ENCODE measurements at regions not wholly inside any gene's neighbourhood (a gene's known extent, or its start where the extent isn't known, plus 50 kb on each side); places are given as distances from the start of the nearest gene placed in this dataset.

DNA sequence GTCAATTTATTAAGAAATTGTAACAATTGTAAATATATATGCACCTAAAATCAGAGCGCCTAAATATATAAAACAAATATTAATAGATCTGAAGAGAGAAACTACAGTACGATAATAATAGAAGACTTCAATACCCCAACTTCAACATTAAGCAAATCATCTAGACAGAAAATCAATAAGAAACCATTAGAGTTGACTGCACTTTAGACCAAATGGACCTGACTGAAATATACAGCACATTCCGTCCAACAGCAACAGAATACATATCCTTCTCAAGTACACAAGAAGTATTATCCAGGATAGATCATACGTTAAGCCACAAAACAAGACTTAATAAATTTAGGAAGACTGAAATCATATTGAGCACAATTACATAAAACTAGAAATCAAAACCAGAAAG lies 208.7 kb downstream of the MED10 start:
- DNase-seq, result no peak

DNA sequence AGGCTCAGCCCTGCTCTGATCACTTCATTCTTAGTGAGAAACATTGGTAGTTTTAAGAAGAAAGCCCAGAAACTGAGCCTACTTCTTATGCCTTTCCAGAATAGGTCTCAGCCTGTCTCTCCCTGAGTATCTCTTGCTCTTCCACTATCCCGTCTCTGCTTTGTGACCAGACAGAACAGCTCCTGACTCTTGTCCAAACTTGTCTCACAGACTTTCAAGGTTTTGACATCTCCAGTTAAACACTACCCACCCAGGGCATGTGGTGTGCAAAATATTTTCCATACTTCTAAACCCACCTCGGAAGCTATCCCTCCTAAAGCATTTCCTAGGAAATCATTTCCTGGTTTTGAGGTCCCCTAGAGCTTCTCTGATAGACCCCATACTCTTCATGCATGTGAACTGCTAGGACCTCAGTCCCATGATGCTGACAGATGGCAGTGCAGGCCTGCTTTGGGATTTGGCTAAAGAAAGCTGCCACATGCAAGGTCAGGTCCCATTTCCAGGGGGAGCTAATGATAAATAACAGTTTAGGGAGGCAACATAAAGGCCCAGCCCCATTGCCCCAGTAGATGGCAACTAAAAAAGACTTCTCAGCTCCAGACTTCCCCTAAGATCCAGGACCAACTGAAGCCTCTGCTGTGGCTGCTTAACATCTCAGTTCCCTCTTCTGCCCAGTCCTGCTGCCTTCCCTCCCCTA lies 211.5 kb downstream of the MED10 start:
- no peak for DNase-seq

DNA sequence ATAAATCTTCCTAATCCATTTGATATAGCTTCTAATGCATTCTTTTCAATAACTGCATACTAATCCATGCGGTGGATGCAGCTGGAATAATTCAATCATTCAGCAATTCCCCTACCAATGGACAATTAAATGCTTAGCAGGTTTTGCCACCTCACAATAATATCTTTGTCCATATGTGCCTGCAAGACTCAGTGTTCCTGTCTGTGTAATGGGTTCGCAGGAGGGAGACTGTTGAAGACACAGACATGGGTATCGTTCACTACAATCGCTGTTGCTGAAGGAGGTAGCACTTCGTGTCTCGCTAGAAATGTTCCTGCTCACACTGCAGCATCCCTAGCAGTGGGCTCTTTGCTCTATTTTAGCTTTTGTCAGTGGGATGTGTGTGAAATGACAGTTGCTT lies 214.4 kb downstream of the MED10 start:
- no peak for DNase-seq

DNA sequence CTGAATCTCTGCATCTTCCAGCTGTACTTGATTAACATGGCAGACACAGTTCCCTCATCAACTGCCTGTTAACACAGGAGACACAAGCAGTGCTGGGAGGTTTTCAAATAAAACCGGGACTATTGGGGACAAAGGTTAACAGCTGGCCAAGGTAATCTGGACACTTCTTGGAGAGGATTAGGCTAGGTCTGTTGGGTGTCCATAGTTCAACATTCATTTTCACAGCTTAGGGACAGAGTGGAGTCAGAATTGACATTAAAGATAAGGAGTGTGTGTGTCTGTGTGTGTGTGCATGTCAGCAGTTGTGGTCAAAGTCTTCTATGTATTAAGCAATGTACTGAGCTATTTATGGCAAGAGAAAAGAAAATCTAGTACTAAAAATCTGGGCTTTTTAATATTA lies 216.2 kb downstream of the MED10 start:
- DNase-seq, result no peak

DNA sequence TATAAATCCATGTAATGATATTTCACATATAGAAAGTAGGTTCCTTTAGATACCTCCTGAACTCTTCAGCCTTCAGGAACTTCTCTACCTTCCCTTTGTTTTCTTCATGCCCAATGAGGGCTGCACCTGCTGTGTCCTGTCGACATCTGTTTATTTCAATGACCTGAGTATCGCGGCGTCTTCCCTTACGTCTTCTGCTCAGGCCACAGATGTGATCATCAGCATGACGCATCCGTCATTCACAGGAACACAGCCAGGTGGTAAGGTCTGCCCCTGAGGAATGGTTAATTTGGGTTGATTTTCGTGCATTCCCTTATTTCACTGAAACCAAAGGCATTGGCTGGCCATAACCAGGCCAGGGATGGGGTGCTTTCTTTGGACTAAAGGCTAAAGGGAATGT lies 217.1 kb downstream of the MED10 start:
- DNase-seq, result no peak

DNA sequence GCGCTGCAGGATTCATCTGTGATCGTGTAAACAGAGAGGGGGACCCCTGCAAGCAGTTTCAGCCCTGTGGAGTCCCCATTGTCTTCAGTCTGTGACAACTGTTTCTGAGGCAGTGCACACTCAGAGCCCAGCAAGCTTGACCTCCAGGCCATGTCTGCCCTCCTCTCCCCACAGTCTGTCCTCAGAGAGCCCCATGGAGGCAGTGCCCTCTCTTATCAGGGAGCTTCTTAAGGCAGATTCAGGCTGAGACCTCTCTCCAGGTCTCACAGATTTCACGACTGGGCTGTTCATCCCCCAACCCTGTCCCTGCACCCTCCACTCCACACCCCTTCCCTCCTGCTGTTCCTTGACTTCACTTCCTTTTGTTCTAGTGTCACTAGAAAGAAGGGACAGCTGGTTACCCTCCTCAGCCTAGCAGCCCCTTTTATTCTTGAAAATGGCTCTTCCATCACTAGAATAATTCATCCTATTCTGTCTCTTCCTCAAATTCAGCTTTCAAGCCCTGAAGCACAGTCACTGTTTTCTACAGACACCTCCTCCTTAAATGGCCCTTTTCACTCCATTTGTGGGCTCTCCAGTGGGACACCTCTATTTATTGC lies 218.4 kb downstream of the MED10 start:
- no peak for DNase-seq

DNA sequence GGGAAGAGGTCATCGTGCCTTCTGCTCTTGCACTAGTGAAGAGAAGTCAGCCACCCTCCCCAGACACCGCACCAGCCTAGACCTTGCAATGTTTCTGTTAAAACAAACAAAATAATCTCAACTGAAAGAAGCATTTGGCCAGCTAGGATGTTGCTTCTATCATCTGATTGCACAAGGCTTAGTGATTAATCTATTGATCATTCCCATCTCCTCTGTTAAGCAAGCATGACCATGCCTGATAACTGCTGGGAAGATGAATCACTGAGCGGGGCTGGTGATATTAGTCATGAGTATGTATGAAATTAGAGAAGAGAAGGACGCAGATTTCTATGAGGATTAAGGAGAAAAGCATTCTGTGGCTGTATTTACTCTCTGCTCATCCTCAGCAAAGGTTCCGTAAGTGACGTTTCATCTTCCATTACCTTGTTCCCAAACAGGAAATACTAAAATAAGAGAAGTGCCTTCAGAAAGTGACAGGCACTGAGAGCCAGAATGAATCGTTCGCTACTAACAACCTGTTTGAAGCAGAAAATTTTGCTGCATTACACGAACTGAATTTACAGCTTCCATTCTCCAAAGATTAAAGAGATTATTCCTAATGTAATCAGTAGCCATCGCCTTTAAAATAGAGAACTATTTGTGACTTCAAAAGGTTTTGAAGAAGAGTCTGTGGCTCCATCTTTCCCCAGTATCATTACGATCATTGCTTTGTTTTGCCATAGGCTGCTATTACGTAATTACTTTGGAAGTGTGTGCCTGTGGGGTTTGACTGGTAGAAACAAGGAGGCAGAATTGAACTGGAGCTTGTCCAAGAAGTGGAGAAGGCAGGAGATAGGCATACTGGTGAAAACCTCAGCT lies 219.1 kb downstream of the MED10 start:
- DNase-seq, result no peak

DNA sequence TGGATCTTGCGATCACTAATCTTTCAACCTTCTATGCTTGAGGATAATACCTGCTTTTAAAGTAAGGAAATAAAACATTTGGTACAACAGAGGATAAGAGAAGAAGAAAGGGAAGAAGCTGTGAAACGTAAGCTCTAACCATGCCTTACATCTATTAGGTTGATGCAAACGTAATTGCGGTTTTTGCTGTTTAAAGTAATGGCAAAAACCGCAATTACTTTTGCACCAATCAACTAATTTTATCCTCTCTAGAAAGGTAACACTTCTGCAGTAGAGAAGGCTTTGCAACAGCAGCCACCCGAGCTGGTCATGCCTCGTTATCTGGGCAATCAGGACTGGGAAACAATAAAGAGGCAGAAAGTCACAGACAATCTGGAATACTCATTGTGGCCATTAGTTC lies 224.1 kb downstream of the MED10 start:
- DNase-seq, result no peak

DNA sequence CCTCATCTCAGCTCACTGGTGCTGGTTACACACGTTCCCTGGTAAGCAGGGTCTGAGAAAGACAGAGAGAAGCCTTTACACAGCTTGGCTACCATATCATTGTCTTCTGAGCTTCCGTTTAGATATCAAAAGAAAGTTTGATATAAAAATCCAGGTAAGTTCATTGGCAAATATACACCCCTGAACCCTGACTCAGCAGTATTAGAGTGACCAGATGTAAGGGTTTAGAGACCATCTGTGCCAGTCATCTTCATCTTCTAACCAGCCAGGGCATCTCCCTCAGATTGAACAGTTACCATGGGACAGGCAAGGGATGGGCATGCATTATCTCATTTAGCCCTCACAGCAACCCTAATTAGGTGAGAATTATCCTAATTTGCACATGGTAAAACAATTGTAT lies 232.1 kb downstream of the MED10 start:
- no peak for DNase-seq

DNA sequence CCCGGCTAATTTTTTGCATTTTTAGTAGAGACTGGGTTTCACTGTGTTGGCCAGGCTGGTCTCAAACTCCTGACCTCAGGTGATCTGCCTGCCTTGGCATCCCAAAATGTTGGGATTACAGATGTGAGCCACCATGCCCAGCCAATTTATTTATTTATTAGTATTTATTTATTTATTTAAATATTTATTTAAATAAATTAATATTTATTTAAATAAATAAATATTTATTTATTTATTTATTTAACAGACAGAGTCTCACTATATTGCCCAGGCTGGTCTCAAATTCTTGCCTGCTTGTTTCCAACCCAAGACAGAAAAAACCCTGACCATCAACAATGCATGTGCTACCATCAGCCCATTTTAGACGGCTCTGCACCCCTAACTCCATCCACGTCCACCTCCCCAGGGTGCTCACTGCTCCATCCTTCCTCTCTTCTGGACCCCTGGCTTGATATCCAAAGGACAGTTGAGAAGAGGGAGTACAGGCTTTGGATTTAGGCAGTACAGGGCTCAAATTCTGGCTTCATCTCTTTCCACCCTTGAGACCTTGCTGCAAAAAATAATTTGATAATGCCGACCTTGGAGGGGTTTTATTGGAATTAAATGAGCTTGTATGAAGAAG lies 232.6 kb downstream of the MED10 start:
- DNase-seq, result no peak

DNA sequence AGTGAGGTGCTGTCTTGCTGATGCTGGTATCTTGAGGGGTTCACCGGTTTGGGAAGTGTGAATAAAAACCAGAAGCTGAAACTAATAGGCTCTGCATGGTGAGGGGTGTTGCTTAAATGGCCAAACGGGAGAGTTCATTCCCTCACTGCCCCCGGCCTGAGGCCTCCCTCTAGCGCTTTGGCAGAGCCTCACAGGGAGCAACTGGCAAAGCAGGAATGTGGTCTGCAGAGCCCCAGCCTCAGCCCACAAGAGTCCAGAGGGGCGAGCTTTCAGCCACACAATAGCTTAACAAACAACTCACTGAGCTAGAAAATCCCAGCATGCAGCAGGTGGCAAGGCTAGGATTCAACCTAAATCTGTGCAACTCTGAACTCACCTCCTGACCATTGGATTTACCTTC lies 234.8 kb downstream of the MED10 start:
- no peak for DNase-seq

DNA sequence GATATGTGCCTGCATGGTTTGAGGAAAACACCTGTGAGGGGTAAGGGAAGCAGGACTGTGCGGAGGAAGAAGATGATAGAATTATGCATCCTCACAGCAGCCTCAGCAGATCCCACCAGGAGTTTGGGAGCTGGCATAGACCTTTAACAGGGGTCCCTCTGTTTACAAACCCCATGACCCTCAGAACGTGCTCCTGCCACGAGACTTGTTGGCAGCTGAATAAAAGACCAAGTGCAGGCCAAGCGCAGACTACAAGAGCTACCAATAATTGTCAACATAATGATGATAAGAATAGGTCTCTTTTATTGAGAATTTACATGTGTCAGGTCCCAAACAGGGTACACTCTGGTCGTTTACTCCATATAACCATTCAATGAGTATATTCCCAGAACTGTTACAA lies 236.0 kb downstream of the MED10 start:
- DNase-seq, result no peak

DNA sequence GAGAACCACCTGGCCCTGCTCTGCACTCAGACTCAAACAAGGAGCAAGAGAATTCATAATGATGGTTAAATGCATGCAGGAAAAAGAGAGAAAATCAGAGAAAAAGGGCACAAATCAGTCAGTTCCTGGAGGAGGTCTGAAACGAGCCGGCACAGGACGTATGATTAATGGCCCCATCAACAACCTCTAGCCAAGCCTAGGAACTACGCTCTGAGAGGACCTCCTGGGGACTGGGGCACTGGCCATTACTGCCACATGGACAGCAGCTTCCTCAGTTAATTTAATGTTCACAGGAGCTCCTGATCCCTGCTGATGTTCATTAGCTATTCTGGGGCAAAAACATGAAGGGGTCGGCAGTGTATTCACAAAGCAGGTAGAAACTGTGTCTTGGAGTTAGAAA lies 238.1 kb downstream of the MED10 start:
- no peak for DNase-seq

DNA sequence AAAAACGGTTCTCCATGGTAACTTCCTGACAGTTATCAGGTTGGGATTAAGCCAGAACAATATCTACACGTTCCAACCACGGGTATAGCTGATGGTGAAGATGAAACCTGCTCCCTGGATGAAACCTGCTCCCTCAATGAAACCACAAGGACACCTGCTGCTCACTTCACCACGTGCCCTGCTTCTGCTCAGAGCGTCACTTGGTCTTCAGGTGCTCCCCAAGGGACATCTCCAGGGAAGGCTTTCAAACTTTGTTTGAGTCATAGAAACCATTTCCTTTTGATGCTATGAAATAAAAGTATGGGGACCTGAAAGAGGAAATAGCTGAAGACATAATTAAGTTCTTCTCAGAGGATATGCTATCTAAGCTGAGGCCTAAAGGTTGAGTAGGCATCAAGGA lies 242.4 kb downstream of the MED10 start:
- no peak for DNase-seq

DNA sequence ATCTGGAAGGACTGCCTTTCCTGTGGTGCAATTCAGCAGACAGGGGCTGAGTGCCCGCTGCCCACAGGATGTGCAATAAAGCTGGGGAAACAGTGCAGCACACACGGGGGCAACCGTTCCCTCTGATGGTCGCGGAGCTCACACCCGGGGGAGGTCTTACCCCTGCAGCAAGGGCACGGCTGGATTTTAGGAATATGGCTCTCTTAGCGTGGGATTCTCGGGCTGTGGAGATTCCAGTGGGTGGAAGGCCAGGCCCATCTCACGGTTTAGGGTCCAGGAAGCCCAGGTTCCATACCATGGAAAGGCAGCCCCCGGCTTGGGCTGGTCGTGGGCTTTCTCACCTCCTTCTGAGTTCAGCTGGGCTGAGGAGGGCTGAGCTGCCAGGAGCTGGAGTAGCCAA lies 244.1 kb downstream of the MED10 start:
- DNase-seq, result no peak

DNA sequence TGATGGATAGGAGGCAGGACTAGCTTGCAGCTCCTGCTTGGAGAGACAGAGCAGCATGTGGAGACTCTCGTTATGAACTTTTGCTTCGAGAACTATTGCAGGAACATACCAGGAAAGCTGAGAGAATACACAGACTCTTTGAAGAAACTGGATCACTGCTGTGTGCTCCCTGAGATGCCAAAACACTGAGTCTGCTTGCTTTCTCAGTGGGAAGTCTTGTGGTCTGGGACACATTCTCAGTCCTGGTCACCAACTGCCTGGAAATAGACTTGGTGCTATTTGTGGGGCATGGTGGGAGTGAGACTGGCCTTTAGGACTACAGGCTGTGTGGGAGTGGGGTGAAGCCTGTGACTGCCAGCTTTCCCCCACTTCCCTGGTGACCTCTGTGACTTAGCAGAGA lies 252.6 kb downstream of the MED10 start:
- no peak for DNase-seq

DNA sequence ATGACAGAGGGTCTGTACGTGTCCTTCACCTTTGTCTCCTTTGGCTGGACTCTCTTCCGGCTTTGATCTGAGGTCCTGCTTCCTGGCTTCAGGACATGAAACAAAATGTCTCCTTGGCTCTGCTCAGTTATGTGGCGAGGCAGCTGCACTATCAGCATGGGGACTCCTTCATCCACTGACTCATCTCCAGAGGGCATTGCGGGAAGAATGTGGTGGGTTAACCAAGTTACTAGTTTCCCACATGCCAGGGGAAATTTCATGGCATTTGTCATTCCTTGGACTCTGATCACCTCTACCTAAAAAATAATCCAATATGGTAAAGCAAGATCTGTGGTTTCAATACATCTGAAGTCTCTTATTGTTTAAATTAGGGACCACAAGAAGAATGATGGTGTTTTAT lies 259.7 kb downstream of the MED10 start:
- no peak for DNase-seq

DNA sequence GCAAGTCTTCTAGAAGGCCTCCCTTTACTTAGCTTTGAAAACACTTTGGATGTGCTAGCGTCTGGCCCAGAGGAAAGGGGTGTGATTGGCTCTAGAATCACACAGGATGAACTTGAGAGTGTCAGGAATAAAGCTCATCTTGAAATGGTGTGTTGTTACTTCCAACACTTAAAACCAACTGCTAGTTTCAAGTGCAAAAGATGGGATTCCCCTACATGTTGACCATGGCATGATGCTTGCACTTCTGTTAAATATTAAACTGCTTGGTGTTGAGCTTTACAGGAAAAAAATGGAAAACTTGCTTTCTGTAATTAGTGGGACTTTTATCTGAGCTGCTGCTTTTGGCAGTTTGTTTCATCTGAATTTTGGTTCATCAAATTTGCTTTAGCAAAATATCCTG lies 261.1 kb downstream of the MED10 start:
- no peak for DNase-seq

DNA sequence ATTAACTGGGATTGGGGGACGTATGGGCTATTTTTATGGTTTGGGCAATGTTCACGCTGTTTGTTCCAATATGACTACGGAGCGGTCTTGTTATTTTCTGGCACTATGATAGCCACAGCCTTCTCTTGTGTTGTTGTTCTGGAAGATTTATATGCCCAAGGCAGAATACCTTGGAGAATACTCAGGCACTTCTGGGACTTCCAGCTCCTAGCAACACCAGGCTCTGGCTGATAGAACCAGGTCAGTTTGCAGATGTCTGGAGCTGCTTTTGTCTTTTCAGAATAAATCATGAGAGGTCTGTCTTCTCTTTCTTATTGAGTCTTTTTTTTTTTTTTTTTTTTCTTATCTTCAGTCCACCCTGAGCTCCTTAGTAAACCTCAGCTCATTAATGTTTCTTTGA lies 262.5 kb downstream of the MED10 start:
- DNase-seq, result no peak

DNA sequence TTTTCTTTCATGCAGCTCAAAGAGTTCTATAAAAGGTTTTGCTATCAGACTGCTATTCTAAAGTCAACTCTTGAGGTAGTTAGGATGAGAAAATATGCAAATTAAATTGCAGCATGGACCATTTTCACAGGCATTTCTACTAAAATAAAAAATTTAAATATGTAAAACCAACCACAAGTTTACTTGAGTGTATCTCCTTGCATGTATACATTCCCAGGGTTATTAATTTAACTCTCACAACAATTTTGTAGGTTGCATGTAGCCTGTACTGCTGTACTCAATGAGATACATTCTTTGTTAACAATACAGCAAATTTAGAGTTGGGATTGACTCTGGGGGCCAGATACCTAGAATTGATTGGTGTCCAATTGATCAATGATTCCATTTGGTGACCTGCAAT lies 265.8 kb downstream of the MED10 start:
- no peak for DNase-seq

DNA sequence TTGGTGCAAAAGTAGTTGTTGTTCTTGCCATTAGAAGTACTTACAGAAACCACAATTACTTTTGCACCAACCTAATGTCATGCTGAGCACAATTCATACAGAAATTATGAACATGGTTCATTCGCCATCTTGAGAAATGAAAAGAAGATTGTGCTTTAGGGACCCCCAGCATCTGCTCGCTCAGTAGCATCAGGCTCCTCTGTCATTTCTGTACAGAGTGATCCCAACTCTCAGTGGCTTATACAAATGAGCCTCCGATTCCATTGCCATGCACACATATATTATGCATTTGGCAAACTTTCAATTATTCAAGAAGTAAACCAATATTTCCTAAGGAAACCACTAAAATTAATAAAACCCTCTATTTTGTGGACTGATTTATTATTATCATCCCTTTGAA lies 266.2 kb downstream of the MED10 start:
- no peak for DNase-seq

DNA sequence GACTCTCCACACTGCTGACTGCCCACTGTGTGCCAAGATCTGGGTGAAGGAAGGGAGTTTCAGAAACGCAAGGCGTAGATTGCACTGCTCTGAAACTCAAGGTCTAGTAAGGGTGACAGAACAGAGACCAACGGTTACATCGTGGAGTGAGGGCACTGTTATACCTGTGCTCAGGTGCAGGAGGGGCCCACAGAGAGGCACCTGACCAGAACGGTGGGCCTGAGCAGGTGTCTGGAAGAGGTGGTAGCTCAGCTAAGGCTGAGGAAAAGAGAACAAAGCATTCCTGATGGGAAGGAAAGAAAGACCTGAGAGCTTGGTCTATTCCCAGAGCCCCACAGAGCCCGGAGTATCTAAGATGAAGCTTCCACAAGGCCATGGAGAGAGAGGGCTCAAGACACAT lies 267.2 kb downstream of the MED10 start:
- no peak for DNase-seq

DNA sequence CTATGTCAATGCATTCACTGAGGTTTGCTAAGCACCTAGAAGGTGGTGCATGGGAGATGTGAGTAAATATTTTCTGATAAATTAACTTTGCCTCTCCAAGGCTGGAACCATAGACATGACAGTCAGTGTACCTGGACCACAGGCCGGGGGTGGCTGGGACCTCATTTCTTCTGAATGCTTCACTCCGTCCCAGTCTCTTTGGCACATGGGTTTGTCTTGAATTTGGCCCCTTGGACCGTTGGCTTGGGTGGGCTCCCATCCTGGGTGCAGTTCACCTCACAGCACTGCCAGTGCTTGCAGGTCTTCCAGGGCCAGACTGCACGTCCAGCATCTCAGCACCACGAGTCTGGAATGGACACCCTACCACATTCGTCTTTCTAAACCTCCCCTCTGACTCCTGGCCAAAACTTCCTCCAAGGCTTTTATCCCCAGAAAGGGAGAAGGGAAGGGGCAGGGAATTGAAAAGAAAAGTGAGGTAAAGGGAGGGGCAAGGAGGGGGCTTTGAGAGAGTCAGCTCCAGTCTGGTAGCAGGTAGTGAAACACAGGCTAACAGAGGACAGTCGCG lies 267.8 kb downstream of the MED10 start:
- DNase-seq, result no peak
